ENCODE measurements at regions not wholly inside any gene's neighbourhood (a gene's known extent, or its start where the extent isn't known, plus 50 kb on each side); places are given as distances from the start of the nearest gene placed in this dataset.

- WGBS, 4 donors, result 92 to 96% (median 95%) methylated on average over 4 to 9 of the region's 9 CpGs
- H3K27me3 ChIP-seq, result no peaks in the 10 kb centered on the region
- intact Hi-C loops (cut with DNase I), result loop anchor here in 1 of 2 donors (10.0 kb wide), 1 partner anchor 229 kb away; the partner anchor contains the start of gene TGFB1I1
- H3K36me3 ChIP-seq (replicated peaks in 1 of 2), result peaks cover 0 to 42% of the 10 kb centered on the region in 2 donors
- H3K9me3 ChIP-seq (replicated peaks in 1 of 3), result no peaks in the 10 kb centered on the region
- TF ChIP-seq, protein P1, sequence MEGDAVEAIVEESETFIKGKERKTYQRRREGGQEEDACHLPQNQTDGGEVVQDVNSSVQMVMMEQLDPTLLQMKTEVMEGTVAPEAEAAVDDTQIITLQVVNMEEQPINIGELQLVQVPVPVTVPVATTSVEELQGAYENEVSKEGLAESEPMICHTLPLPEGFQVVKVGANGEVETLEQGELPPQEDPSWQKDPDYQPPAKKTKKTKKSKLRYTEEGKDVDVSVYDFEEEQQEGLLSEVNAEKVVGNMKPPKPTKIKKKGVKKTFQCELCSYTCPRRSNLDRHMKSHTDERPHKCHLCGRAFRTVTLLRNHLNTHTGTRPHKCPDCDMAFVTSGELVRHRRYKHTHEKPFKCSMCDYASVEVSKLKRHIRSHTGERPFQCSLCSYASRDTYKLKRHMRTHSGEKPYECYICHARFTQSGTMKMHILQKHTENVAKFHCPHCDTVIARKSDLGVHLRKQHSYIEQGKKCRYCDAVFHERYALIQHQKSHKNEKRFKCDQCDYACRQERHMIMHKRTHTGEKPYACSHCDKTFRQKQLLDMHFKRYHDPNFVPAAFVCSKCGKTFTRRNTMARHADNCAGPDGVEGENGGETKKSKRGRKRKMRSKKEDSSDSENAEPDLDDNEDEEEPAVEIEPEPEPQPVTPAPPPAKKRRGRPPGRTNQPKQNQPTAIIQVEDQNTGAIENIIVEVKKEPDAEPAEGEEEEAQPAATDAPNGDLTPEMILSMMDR (IDR thresholded peaks at IDR 0.05), result no peak
- no peak for TF ChIP-seq POLR2A (IDR thresholded peaks at IDR 0.05)
- H3K27ac ChIP-seq, result no peak overlapping the region
- peaks cover 8 to 9% of the 10 kb centered on the region in 2 donors for H3K4me1 ChIP-seq (replicated peaks in 1 of 2)
- no peak overlapping the region for H3K4me3 ChIP-seq
- no peak for DNase-seq
Observed at GRCh38 chr16:31704138-31704537, 169.5 kb upstream of the ZNF267 start.

- peaks cover 5 to 8% of the 10 kb centered on the region in 2 donors for H3K4me1 ChIP-seq (replicated peaks in 1 of 2)
- DNase-seq, result no peak
- WGBS, 4 donors, result 86 to 93% (median 93%) methylated on average over 3 to 5 of the region's 5 CpGs
- H3K27ac ChIP-seq, result no peak overlapping the region
- intact Hi-C loops (cut with DNase I), result loop anchor here in 1 of 2 donors (10.0 kb wide), 1 partner anchor 231 kb away; the partner anchor contains the start of gene TGFB1I1
- H3K36me3 ChIP-seq (replicated peaks in 1 of 2), result peaks cover 0 to 42% of the 10 kb centered on the region in 2 donors
- H3K9me3 ChIP-seq (replicated peaks in 1 of 3), result no peaks in the 10 kb centered on the region
- no peak overlapping the region for H3K4me3 ChIP-seq
- TF ChIP-seq POLR2A (IDR thresholded peaks at IDR 0.05), result no peak
- TF ChIP-seq, protein P1 (IDR thresholded peaks at IDR 0.05), result no peak
- H3K27me3 ChIP-seq, result no peaks in the 10 kb centered on the region
Observed at GRCh38 chr16:31705371-31705770, 168.2 kb upstream of the ZNF267 start.

GRCh38 chr16:31706318-31706717 lies 167.3 kb upstream of the ZNF267 start:
- Histone ChIP-seq H3K27ac (no peak overlapping the region), H3K27me3 (no peaks in the 10 kb centered on the region), H3K36me3 (replicated peaks in 1 of 2) (peaks cover 0 to 42% of the 10 kb centered on the region in 2 donors), H3K9me3 (replicated peaks in 1 of 3) (no peaks in the 10 kb centered on the region), H3K4me3 (no peak overlapping the region), H3K4me1 (replicated peaks in 1 of 2) (peaks cover under 1 to 2% of the 10 kb centered on the region in 2 donors)
- intact Hi-C loops (cut with DNase I), result loop anchor here in 1 of 2 donors (10.0 kb wide), 1 partner anchor 232 kb away; the partner anchor contains the start of gene TGFB1I1
- DNase-seq, result no peak
- TF ChIP-seq, protein P1 (IDR thresholded peaks at IDR 0.05), result no peak
- no peak for TF ChIP-seq POLR2A (IDR thresholded peaks at IDR 0.05)
- WGBS, 4 donors, result 80 to 91% (median 86%) methylated on average over 1 to 9 of the region's 9 CpGs

- intact Hi-C loops (cut with DNase I), result loop anchor here in 1 of 2 donors (10.0 kb wide), 1 partner anchor 232 kb away; the partner anchor contains the start of gene TGFB1I1
- H3K9me3 ChIP-seq (replicated peaks in 1 of 3), result no peaks in the 10 kb centered on the region
- H3K27me3 ChIP-seq, result no peaks in the 10 kb centered on the region
- 78 to 94% (median 92%) methylated on average over 3 to 4 of the region's 4 CpGs; no CpG with 5 or more reads in 1 of the 4 donors for WGBS, 4 donors
- no peak overlapping the region for H3K4me3 ChIP-seq
- peaks cover 0 to 42% of the 10 kb centered on the region in 2 donors for H3K36me3 ChIP-seq (replicated peaks in 1 of 2)
- TF ChIP-seq, protein P1 (IDR thresholded peaks at IDR 0.05), result no peak
- no peak for TF ChIP-seq POLR2A (IDR thresholded peaks at IDR 0.05)
- no peak overlapping the region for H3K27ac ChIP-seq
- no peak for DNase-seq
- H3K4me1 ChIP-seq (replicated peaks in 1 of 2), result no peaks in the 10 kb centered on the region
Observed at GRCh38 chr16:31706925-31707324, 166.7 kb upstream of the ZNF267 start.
